HT-29 (cell line): ENCODE measurements at regions not wholly inside any gene's neighbourhood (a gene's known extent, or its start where the extent isn't known, plus 50 kb on each side); places are given as distances from the start of the nearest gene placed in this dataset.

ENCODE experiments used
- DNase-seq: peaks from one replicate; pipeline ENCODE4 v3.0.0-alpha.2; 2015; ENCODE audit warnings: low spot score

DNA sequence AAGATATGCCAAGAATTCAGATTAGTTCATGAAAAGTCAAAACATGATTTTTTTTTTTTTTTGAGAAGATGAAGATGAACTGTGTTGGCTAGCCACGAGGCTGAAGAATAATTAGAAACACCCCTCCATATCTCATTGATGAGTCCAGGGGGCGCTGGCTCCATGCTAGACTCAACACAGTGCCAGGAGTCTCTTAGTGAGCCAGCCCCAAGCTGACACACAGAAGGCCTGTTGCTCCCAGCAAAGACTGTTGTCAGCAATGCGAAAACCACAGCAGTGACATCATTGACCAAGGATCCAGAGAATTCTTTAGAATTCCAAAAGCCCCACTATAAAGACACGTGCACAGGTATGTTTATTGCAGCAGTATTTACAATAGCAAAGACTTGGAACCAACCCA, 185.2 kb downstream of the ANXA2 start:
- DNase-seq: peak; percentile 9

DNA sequence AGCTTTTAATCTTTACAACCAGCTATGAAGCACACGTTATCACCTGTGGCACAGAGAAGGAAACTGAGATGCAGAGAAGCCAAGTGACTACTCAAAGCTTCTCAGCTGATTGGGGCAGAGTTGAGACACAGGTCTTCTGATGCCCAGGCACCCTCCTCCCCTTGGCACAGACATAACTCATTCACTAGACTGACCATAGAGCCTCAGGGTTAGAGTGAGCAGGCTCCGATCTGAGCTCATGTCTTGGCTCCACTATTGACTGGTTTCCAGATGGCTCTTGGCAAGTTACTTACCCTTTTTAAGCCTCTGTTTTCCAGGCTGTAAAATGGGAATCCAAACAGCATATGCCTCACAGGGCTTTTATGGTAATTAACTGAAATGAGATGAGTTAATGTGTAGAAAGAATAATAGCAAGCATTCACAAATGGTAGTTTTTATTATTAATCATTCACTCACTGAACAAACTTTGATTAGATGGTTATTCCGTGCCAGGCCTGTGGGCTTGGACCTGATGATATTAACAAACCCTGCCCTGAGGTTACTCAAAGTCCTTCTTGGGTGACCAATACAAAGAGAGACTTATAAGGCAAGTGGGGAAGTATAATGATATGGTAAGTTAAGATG, 184.3 kb downstream of the ANXA2 start:
- DNase-seq: no peak

DNA sequence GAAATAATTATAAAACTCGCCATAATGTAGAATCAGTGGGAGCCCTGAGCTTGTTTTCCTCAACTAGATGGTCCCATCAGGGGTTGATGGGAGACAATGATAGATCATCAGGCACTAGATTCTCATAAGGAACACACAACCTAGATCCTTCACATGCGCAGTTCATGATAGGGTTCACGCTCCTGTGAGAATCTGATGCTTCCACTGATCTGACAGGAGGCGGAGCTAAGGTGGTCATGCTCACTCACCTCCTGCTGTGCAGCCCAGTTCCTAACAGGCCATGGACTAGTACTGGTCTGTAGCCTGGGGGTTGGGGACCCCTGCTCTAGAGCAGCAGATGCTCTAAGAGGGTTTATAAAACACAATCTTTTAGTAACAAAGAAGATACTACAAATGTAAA, 183.6 kb downstream of the ANXA2 start:
- no peak for DNase-seq

DNA sequence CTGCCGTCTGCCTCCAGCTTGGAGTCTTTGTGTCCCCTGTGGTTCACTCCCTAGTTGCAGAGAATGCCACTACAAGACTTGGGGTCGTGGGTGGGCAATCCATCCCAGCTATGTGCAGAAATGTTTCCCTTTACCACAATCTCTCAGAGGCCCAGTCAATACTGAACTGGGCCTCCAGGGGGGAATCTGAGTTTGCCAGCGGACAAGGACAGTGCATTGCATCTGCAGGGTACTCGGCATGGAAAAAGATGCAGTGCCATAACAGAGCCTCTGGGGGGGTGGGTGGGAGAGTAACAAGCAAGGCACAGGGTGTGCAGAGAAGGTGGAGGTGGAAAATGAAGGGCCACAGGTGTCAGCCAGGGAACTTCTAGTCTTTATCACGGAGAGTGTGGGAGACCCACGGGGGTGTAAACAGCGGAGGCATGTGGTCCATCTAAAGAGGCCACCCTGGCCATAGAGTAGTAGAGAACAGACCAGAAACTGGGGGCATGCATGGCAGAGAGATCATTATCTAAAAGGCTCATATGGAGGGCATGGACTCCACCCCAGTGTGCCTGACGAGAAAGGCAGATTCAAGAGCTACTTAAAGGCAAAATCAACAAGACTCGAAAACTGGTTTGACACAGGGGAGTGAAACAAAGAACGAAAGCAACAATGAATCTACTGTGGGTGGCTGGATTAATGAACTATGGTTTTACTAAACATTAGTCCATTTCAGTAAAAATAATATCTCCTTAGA, 182.4 kb downstream of the ANXA2 start:
- DNase-seq: no peak

DNA sequence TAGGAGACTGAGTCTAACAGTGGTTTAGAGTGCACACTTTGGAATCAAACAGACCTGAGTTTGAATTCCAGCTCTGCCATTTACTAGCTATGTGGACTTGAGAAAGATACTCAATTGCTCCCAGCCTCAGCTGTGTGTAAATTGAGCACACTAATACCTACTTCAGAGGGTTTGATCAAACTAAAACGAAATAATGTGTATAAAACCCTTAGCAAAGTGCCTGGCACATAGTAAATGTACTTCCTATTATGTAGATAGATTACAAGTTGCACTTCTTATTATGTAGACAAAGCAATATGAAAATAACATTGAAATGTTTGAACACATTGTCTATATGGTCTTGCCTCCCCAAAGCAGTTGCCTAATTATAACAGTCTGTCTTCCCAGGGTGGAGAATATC, 180.6 kb downstream of the ANXA2 start:
- DNase-seq: no peak

DNA sequence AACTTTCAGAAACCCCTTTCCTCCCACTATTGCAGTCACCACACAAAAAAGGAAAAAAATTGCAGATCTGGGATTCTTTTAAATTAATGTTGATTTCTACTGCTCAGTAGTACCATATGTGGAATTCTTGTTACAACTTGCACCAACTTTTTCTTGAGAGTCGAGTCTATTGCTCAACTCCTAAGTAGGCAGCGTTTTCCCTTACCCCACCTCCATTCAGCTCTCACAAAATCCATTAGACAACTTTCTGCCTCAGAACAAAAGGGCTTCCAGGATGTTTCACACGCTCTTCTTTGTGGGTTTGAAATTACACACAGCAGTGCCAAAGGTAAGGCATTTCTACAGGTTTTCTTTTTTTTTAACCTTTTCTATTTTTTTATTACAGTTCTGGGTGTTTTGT, 179.5 kb downstream of the ANXA2 start:
- no peak for DNase-seq

DNA sequence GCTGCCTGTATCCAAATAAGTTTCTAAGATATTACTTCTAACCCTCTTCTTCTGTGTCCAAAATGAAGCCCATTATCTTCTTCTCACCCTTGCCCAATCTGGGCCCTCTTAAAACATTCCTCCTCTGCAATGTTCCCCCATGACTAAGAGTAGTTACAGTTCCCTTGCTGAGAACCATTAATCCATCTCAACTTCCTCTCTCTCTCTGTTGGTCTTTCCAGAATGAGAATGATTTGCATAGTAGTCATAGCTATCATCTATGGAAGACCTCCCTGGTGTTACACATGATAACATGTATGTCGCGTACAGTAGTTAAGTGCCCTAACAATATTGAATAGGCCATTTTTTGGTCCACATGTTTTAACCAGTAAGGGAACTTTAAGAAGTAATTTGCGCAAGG, 177.9 kb downstream of the ANXA2 start:
- no peak for DNase-seq

DNA sequence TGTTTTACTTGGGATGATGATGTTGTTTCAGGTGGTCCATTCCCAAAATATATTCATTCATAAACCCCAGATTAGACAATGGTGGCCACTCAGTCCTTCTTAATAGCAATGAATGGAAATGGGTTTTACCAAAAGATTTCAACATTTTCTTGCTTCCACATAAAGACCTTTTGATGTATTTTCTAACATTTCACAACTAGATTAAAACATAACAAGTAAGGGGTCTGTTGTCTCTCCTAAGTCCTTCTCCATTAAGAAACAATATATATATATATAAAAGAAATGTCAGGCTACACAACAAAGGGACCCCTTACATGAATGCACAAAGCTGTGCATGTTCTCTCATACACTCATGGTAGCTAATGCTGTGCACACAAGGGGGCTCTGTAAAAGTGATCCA, 176.4 kb downstream of the ANXA2 start:
- DNase-seq: no peak

DNA sequence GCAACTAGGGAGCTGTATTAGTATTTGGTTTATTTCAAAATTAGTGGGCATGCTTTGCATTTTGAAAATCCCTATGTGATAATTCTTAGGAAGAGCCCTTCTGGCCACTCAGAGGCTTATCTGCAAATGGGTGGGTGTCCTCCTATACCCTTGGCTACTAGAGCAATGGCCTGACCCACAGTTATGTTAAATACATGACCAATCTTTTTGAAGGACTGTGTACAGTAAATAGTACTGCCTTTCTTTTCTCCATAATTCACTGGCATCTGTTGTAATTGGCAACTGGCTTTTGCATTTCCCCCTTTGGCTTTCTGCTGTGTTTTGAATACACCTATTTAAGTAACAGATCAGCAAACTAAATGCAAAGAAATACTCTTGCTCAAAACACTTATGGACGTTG, 175.4 kb downstream of the ANXA2 start:
- DNase-seq: no peak

DNA sequence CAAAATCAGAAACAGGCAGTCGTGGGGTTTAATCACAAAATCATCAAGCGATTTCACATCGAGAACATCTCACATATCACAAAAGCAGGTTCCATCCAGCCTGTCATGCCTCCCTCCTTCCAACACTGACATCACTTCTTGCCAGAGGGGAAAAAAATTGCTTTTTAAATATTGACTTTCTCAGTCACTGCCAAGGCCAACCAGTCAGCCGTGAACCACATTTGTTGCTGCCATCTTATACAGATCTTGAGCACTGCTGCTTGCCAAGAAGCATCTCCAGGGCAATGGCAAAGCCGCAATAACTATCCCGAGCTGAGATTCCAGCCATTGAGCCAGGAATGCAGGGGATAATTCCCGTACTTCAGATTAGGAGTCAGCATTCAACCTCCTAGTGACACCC, 174.6 kb downstream of the ANXA2 start:
- no peak for DNase-seq

DNA sequence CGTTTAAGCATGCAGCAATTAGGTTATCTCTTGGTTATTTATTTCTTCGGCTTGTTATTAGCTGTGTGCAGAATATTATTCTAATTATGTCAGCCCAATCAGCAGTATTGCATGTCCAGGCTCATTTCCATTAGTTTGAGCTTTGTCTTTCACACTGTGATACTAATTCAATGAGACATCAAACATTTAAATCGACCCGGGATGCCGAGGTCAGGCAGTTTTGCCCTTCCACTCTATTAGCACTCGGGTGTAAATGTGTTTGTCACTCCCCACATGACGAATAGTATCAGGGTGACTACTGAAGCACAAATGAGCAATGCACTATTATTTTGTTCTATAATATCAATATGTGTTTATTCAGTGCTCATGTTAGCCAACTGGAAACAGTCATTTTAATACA, 170.9 kb downstream of the ANXA2 start:
- DNase-seq: no peak

DNA sequence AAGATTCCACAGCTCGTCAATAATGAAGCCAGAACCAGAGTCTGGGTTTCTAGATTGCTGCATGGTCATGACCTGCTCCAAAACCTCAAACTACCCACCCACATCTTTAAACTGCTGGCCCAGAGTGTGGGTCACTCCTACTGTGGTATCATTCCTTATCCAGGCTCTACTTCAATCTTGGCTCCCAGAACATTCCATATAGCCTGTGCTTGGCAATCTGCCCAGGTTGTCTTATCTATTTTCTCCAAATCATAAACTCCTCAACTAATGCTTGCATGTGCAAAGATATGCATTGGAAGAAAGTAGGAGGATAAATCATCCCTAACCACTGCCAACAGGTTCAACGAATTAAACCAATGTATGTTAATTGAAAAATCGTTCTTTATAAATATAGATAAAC, 169.7 kb downstream of the ANXA2 start:
- no peak for DNase-seq

DNA sequence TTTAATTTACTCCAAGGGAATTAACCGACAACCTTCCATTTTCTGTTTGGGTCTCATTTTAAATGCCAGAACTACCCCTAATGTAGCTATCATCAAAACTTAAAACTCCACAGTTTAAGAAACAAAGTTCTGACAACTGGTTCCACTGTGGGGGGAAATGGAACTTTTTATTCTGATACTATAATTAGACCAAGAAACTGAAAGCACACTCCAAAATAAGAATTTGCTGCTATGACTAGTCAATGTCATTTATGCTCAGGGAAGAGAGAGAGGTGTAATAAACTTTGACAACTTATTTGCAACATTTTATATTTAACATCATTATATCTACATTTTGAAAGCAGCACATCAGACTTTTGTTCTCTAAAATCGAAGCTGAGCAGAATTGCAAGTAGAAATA, 169.2 kb downstream of the ANXA2 start:
- no peak for DNase-seq

DNA sequence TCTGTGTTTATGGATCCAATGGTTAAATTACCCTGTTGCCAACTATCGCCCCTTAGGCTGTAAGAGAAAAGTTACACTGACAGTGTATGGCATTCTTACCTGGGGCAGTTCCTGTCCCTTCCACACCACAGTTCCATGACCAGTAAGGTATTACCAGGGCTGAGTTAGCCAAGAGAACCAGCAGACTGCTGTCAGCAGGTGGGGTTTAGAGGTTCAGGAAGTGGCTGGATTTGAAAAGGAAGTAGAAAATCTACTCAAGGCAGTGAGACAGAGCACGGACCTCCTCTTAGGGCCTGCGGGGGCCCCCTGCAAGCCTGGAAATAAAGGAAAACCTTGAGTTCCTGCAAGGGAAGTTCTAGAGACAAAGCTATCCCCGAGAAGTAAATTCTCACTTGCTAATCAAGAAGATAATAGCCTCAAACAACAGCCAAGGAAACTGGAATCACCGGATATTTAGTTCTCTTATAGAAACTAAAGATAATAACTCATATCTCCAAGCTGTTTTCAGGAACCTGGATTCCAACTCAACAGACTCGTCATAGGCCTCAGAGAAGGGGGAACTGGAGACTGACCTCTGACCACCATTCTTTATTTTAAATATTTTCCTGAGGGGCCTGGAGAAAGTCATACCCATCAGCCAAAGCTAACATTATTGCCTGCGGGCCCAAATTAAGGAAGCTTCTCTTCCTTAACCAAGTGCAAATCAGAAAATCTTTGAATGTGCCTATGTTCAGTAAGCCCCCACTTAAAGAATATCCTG, 161.7 kb downstream of the ANXA2 start:
- peak; percentile 17 for DNase-seq

DNA sequence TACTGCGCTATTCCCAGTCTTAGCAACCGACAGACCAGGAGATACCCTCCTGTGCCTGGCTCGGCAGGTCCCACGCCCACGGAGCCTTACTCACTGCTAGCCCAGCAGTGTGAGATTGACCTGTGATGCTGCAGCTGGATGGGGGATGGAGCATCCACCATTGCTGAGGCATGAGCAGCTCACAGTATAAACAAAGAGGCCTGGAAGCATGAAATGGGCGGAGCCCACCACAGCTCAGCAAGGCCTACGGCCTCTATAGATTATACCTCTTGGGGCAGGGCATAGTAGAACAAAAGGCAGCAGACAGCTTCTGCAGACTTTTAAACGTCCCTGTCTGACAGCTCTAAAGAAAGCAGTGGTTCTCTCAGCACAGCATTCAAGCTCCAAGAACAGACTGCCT, 160.3 kb downstream of the ANXA2 start:
- no peak for DNase-seq

DNA sequence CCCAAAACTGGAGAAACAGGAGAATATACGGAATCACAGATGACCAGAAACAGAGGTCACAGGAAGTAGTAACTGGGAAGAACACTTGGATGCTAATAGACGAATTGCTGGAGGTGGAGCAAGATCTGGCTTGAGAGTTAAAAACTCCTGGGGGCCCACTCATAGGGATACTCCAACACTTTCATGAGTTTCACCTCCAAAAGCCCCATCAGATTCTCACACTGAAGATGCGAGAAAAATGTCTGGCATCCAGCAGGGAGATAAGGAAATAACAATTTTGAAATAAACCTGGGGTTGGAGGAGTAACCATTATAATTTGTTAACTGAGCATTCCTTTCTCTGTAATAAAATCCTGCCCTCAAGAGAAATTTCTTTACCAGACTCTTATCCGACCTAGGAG, 154.0 kb downstream of the ANXA2 start:
- no peak for DNase-seq

DNA sequence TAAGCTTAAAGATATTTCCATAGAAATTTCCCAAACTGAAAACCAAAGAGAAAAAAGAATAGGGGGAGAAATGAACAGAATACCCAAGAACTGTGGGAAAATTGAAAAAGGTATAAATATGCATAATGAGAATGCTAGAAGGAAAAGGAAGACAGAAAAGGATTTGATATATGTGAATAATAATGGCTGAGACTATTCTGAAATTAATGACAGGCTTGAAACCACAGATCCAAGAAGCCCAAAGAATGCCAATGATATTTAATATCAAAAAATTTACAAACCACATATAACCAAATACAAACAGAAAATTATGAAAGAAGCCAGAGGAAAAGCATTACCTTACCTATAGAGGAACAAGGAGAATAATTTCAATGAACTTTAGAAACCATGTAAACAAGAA, 153.0 kb downstream of the ANXA2 start:
- no peak for DNase-seq

DNA sequence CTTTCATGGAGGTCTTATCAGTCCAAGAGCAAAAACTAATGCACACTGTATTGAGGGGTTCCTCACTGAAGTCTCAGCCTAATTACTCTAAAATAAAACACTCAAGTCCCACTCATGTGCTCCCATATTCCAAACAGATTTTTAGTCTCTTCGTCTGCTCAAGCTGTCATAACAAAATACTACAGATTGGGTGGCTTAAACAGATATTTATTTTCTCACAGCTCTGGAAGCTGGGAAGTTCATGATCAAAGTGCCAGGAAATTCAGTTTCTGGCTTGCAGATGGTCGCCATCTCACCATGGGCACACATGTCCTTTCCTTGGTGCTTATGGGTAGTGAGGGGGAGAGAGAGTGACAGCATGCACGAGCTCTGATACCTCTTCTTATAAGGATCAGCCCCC, 147.5 kb downstream of the ANXA2 start:
- no peak for DNase-seq

DNA sequence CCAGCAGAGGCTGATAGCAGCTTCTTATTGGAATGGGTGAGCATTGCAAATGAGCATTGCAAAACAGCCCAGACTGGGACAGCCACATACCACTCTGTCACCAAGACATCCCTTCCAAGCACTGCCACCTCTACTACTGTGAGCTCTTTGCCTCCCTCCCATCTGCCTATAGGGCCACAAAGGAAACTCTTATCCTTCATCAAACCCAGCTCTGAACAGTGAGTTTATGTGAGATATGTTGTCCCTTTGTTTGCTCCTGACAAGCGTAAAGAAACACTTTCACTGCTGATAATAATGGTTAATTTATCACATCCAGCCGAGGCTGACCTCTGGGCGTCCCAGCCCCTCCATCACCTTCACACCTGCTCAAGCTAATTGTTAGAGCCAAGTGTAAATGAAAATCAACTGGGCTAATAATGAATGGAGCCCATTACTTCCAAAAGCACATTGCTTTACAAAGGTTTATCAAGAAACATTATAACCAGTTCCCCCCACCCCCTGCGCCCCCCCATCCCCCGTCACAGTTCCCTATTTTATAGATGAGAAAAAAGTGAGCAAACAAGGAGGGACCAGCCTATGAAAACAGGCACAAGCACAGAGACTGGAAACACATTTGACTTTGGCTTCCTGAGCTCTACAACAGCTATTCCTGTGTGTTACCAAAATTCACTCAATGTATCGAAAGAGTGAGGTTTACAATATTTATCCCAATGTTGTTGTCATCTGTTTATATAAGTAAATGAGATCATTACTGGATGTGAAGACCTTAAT, 146.3 kb downstream of the ANXA2 start:
- DNase-seq: no peak

DNA sequence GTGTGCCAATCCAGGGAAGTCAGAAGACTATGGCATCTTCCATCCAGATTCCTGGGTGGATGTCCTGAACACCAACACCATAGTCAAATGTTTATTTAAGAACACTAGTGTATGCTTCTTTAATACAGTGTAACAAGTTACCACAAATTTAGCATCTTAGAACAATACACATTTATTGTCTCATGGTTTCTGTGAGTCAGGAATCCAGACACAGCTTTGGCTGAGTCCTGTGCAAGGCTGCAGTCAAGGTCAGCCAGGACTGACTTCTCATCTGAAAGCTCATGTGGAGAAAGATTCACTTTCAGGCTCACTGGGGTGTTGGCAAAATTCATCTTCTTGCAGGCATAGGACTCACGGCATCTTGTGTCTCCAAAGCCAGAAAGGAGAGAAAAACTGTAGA, 143.4 kb downstream of the ANXA2 start:
- no peak for DNase-seq

DNA sequence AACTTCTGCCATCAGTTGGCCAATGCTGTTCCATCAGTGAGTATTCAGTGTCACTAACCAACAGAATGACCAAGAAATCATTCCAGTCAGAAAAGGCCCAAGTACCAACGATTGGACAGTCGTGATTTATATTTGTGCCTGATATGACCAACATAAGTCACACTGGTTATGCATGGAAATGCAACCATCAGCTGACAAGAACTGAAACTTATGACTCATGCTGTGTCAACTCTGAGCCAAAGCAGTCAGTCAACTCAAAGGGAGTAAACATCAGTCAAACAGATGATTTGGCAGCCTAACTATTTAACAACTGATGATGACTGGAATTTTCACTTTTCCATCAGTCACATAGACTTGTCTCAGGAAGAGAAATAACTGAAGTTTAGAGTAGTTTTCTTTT, 142.4 kb downstream of the ANXA2 start:
- peak; percentile 74 for DNase-seq

DNA sequence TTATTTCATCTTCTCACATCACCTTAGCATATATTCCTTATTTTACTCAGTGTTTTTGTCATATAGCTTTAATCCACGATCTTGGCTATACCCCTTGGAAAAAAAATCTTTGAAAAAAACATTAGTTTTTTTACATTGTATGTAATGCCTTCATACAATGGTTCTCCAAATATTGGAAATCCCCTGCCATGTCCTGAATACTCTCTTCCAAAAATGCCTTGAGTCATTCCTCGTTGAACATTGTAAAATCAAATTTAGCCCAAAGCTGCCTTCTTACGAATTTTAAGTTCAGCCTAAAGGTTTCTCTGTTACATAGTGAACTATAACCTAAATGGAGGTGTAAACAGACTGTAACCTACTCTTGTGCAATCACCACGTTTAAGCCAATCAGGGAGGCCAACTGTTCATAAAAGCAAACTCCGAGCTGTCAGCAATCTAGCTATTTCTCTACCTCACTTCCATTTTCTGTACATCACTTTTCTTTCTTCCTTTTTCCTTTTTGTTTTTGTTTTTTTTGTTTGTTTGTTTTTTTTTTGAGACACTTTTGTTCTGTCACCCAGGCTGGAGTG, 140.1 kb downstream of the ANXA2 start:
- no peak for DNase-seq
